Mesothelial cell of epicardium (in vitro differentiated cells): ENCODE measurements at regions not wholly inside any gene's neighbourhood (a gene's known extent, or its start where the extent isn't known, plus 50 kb on each side); places are given as distances from the start of the nearest gene placed in this dataset.

Experiments used
- DNase-seq, 2 experiments: peaks; one replicate each; pipeline ENCODE4 v3.0.0; 2021; ENCODE audit warnings: low spot score in 2 of 2; ENCODE audit not compliant: unreplicated experiment in 2 of 2
- H3K27ac Mint-ChIP-seq: 2 replicates; pipeline ENCODE4 v1.8.0; 2021; ENCODE audit warnings: mixed read lengths
- H3K27me3 Mint-ChIP-seq: 2 replicates; pipeline ENCODE4 v1.8.0; 2021; ENCODE audit warnings: low read depth, mixed read lengths
- H3K36me3 Mint-ChIP-seq: 2 replicates; pipeline ENCODE4 v1.8.0; 2021; ENCODE audit warnings: mixed read lengths
- H3K4me1 Mint-ChIP-seq: 2 replicates; pipeline ENCODE4 v1.8.0; 2021; ENCODE audit warnings: mixed read lengths
- H3K4me3 Mint-ChIP-seq: 2 replicates; pipeline ENCODE4 v1.8.0; 2021; ENCODE audit warnings: mild to moderate bottlenecking, moderate library complexity, mixed read lengths
- H3K9me3 Mint-ChIP-seq: 2 replicates; pipeline ENCODE4 v1.8.0; 2021; ENCODE audit warnings: mixed read lengths
- TF ChIP-seq, protein P1 (sequence below): fragments of 200-600 bp; sonication (generic); IDR thresholded peaks from one replicate; pipeline ENCODE4 v1.5.0; 2021; ENCODE audit warnings: antibody characterized with exemption; ENCODE audit not compliant: unreplicated experiment

GRCh38 chr18:50465211-50466153, 90.6 kb downstream of the SKA1 start:
- Mint-ChIP-seq H3K27me3 (peaks cover 1% of the 10 kb centered on the region), H3K9me3 (peaks cover 4% of the 10 kb centered on the region), H3K27ac (no peak overlapping the region), H3K4me1 (no peaks in the 10 kb centered on the region), H3K4me3 (no peak overlapping the region), H3K36me3 (no peaks in the 10 kb centered on the region)
- TF ChIP-seq, protein P1, sequence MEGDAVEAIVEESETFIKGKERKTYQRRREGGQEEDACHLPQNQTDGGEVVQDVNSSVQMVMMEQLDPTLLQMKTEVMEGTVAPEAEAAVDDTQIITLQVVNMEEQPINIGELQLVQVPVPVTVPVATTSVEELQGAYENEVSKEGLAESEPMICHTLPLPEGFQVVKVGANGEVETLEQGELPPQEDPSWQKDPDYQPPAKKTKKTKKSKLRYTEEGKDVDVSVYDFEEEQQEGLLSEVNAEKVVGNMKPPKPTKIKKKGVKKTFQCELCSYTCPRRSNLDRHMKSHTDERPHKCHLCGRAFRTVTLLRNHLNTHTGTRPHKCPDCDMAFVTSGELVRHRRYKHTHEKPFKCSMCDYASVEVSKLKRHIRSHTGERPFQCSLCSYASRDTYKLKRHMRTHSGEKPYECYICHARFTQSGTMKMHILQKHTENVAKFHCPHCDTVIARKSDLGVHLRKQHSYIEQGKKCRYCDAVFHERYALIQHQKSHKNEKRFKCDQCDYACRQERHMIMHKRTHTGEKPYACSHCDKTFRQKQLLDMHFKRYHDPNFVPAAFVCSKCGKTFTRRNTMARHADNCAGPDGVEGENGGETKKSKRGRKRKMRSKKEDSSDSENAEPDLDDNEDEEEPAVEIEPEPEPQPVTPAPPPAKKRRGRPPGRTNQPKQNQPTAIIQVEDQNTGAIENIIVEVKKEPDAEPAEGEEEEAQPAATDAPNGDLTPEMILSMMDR: no peak
- no peak for DNase-seq

- TF ChIP-seq, protein P1: no peak
- Mint-ChIP-seq H3K36me3 (no peaks in the 10 kb centered on the region), H3K4me1 (no peaks in the 10 kb centered on the region), H3K4me3 (no peak overlapping the region), H3K27ac (no peak overlapping the region), H3K27me3 (peaks cover 2% of the 10 kb centered on the region), H3K9me3 (peaks cover 4% of the 10 kb centered on the region)
- DNase-seq: no peak
These were observed 91.8 kb downstream of the SKA1 start for GRCh38 chr18:50466634-50467033.

DNA sequence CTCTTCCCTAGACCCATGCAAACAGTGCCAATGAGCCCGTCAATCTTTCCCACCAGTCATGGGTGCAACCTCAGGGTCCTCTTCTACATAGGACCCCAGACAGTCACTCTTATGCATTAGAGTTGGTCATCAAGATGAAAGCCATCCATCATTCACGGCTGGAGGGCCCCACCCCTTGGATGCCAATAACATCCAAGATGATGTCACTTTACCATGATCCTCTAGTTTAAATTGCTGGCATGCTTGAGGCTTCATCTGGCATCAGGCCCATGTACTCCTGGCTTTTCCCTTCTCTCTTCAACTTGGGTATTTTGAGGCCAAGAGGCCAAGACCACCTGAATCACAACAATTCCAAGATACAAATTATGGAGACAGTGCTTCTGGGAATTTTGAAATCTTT, 91.1 kb upstream of the MAPK4 start:
- peaks cover 7% of the 10 kb centered on the region for H3K27me3 Mint-ChIP-seq
- TF ChIP-seq, protein P1: no peak
- no peak overlapping the region for H3K4me3 Mint-ChIP-seq
- no peak overlapping the region for H3K27ac Mint-ChIP-seq
- peaks cover 4% of the 10 kb centered on the region for H3K9me3 Mint-ChIP-seq
- no peaks in the 10 kb centered on the region for H3K4me1 Mint-ChIP-seq
- no peaks in the 10 kb centered on the region for H3K36me3 Mint-ChIP-seq
- no peak for DNase-seq

GRCh38 chr18:50469380-50469781, 90.5 kb upstream of the MAPK4 start:
- Mint-ChIP-seq H3K27me3 (peaks cover 7% of the 10 kb centered on the region), H3K27ac (no peak overlapping the region), H3K9me3 (peaks cover 4% of the 10 kb centered on the region), H3K36me3 (no peaks in the 10 kb centered on the region), H3K4me1 (no peaks in the 10 kb centered on the region), H3K4me3 (no peak overlapping the region)
- TF ChIP-seq, protein P1: no peak
- no peak for DNase-seq

GRCh38 chr18:50472941-50473340, 86.9 kb upstream of the MAPK4 start:
- H3K36me3 Mint-ChIP-seq: no peaks in the 10 kb centered on the region
- H3K4me3 Mint-ChIP-seq: no peak overlapping the region
- no peaks in the 10 kb centered on the region for H3K4me1 Mint-ChIP-seq
- TF ChIP-seq, protein P1: no peak
- peaks cover 14% of the 10 kb centered on the region for H3K9me3 Mint-ChIP-seq
- no peak for DNase-seq
- no peak overlapping the region for H3K27ac Mint-ChIP-seq
- H3K27me3 Mint-ChIP-seq: peaks cover 8% of the 10 kb centered on the region
